ENCODE measurements at regions not wholly inside any gene's neighbourhood (a gene's known extent, or its start where the extent isn't known, plus 50 kb on each side); places are given as distances from the start of the nearest gene placed in this dataset.

DNA sequence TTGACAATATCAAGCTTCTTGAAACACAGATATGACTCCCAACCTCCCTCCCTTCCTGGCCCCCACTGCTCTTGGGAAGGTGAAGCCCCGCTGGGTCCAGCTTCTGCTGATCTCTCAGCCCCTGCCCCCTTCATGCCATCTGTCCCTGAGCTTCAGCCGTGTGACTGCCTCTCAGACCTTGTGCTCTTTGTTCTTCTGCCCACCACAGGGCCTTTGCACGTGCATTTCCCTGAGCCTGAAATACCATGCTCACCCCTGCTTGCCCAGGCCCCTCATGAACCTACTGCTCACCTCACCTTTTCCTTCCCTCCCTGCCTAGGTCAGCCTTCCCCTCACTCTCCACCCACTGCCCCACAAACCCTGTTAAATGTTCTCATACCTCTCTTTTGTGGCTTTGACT, 241.7 kb upstream of the PMEPA1 start:
- Mint-ChIP-seq H3K36me3 (peaks cover 0 to 4% (median 0%) of the 10 kb centered on the region in 3 donors), H3K4me1 (no peaks in the 10 kb centered on the region), H3K4me3 (no peak overlapping the region), H3K27me3 (peaks cover 12 to 23% of the 10 kb centered on the region in 2 donors), H3K9me3 (peaks cover 0 to 8% (median 0%) of the 10 kb centered on the region in 5 donors), H3K27ac (no peak overlapping the region)
- H3K27me3 ChIP-seq (ENCODE audit: insufficient read depth, low read length, poor library complexity, severe bottlenecking), result no peaks in the 10 kb centered on the region
- ChIA-PET CTCF (no interaction called here), POLR2A (no interaction called here)
- H3K4me1 ChIP-seq (ENCODE audit: insufficient read depth, low read length), result no peaks in the 10 kb centered on the region
- DNase-seq, result no peak
- no peaks in the 10 kb centered on the region for H3K36me3 ChIP-seq (ENCODE audit: insufficient read depth, low read length)
- H3K9me3 ChIP-seq (ENCODE audit: low read length), result no peaks in the 10 kb centered on the region
- H3K27ac ChIP-seq (ENCODE audit: low read depth, low read length), result no peak overlapping the region
- H3K4me3 ChIP-seq (ENCODE audit: low read length), result no peak overlapping the region

DNA sequence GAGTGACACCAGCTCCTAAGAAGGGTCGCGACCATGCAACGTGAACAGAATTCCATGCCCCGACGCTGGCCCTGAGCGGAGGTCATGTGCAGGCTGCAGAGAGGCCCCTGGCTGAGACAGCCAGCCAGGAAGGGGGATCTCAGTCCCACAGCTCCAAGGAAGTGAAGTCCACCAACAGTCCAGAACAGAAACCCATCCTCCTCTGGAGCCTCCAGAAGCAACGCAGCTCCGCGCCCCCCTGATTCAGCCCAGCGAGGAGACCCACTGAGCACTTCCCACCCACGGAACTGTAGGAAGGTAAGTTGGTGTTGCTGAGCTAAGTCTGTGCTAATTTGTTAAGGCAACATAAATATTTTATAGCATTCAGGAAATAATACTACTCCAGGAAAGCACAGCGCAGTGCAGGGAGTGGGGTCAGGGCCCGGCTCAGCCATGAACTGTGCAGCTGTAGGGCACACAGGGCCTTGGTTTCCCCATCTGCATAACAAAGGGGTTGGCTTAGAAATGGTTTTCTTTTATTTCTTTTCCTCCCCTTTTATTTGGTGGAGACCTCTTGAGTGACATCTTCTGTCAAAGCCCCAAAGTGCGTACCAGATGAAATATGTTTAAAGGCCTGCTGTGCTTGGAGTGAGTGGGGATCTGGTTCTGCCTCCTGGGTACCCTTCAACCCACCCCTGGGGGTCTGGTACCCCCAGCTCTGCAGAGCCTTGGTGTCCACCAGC, 241.1 kb upstream of the PMEPA1 start:
- Histone ChIP-seq H3K27me3 (ENCODE audit: insufficient read depth, low read length, poor library complexity, severe bottlenecking) (no peaks in the 10 kb centered on the region), H3K4me3 (ENCODE audit: low read length) (no peak overlapping the region), H3K36me3 (ENCODE audit: insufficient read depth, low read length) (no peaks in the 10 kb centered on the region), H3K9me3 (ENCODE audit: low read length) (no peaks in the 10 kb centered on the region), H3K27ac (ENCODE audit: low read depth, low read length) (no peak overlapping the region), H3K4me1 (ENCODE audit: insufficient read depth, low read length) (no peaks in the 10 kb centered on the region)
- Mint-ChIP-seq H3K4me3 (no peak overlapping the region), H3K36me3 (peaks cover 0 to 4% (median 0%) of the 10 kb centered on the region in 3 donors), H3K4me1 (no peaks in the 10 kb centered on the region), H3K27me3 (peaks cover 9 to 26% of the 10 kb centered on the region in 2 donors), H3K27ac (no peak overlapping the region), H3K9me3 (peaks cover 0 to 8% (median 0%) of the 10 kb centered on the region in 5 donors)
- no peak for DNase-seq
- ChIA-PET POLR2A (no interaction called here), CTCF (no interaction called here)

DNA sequence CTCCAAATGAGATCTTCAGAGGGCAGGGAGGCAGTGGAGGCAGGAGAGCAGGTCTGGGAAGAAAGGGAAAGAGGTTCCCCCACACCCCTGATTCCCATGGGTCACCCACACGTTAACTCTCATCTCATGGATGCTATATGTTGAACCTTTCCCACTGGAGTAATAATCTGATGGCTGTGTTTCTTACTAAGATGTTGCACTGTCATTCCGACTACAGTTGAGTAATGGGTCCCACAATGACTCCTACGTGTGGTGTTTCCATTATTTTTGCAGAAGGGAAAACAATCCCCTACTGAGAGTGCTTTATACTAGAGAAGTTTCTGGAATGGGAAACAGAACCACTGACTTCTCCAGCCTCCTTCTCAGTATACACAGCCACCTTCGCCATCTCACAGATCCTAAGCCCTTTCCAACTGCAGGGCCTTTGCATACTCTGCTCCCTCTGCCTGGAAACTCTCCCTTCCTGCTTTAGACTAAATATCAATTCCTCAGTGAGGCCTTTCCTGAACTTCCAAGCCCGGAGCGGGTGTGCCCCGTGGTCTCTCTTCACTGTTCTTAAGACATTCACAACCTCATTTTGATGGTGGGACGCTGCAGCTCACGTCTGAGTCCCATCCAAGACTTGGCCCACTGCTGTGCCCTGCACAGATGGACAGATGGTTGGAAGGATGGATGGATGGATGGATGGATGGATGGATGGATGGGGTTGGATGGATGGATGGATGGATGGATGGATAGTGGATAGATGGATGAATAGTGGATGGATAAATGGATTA, 238.6 kb upstream of the PMEPA1 start:
- Mint-ChIP-seq H3K4me3 (peak overlapping the region in 1 of 7 donors; percentile 34), H3K4me1 (no peaks in the 10 kb centered on the region), H3K27ac (no peak overlapping the region), H3K27me3 (peaks cover 9 to 17% of the 10 kb centered on the region in 2 donors), H3K9me3 (peaks cover 0 to 2% (median 0%) of the 10 kb centered on the region in 5 donors), H3K36me3 (peaks cover 0 to 4% (median 0%) of the 10 kb centered on the region in 3 donors)
- ChIA-PET CTCF (no interaction called here), POLR2A (no interaction called here)
- Histone ChIP-seq H3K4me3 (ENCODE audit: low read length) (no peak overlapping the region), H3K36me3 (ENCODE audit: insufficient read depth, low read length) (no peaks in the 10 kb centered on the region), H3K27me3 (ENCODE audit: insufficient read depth, low read length, poor library complexity, severe bottlenecking) (no peaks in the 10 kb centered on the region), H3K9me3 (ENCODE audit: low read length) (no peaks in the 10 kb centered on the region), H3K27ac (ENCODE audit: low read depth, low read length) (no peak overlapping the region), H3K4me1 (ENCODE audit: insufficient read depth, low read length) (no peaks in the 10 kb centered on the region)
- DNase-seq, result no peak

DNA sequence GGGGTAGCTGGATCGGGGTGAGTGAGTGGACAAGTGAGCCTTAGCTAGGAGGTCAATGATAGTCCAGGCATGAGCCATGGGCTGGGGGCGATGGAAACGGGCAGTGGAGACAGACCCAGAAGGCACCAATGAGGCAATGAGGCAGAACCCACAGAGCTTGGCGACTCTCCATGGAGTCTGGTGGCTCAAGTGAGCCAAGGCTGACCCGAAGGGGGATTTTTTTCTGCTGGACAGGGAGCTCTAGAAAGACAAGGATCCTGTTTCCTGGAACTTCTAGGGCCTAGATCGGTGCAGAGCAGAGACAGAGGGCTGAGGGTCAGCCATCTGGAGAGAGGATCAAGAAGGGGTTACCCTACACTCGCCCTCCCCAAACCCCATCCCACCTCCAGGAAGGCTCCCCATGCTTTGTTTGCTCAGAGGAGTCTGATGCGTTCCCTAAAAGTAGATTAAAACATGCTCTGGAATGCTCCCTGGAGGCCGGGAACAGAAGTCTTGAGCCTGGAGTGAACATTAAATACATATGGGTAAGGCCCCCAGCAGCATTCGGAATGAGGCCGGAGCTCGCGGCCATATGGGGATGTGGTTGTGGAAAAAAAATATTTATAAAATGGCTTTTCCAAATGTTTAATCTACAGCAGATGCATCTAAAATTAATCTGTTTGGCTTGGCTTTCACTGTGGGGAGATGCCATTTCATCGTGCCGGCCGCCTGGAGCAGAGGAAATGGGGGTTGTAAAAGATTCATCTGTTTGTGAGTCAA, 237.8 kb upstream of the PMEPA1 start:
- H3K4me1 Mint-ChIP-seq, result no peaks in the 10 kb centered on the region
- H3K27ac Mint-ChIP-seq, result no peak overlapping the region
- H3K4me3 ChIP-seq (ENCODE audit: low read length), result no peak overlapping the region
- peaks cover 9 to 17% of the 10 kb centered on the region in 2 donors for H3K27me3 Mint-ChIP-seq
- H3K36me3 ChIP-seq (ENCODE audit: insufficient read depth, low read length), result no peaks in the 10 kb centered on the region
- H3K9me3 ChIP-seq (ENCODE audit: low read length), result no peaks in the 10 kb centered on the region
- no peak overlapping the region for H3K27ac ChIP-seq (ENCODE audit: low read depth, low read length)
- POLR2A ChIA-PET, result no interaction called here
- DNase-seq, result no peak
- H3K4me1 ChIP-seq (ENCODE audit: insufficient read depth, low read length), result no peaks in the 10 kb centered on the region
- no peaks in the 10 kb centered on the region for H3K27me3 ChIP-seq (ENCODE audit: insufficient read depth, low read length, poor library complexity, severe bottlenecking)
- no peak overlapping the region for H3K4me3 Mint-ChIP-seq
- peaks cover 0 to 4% (median 0%) of the 10 kb centered on the region in 3 donors for H3K36me3 Mint-ChIP-seq
- CTCF ChIA-PET, result no interaction called here
- H3K9me3 Mint-ChIP-seq, result peaks cover 0 to 2% (median 0%) of the 10 kb centered on the region in 5 donors

DNA sequence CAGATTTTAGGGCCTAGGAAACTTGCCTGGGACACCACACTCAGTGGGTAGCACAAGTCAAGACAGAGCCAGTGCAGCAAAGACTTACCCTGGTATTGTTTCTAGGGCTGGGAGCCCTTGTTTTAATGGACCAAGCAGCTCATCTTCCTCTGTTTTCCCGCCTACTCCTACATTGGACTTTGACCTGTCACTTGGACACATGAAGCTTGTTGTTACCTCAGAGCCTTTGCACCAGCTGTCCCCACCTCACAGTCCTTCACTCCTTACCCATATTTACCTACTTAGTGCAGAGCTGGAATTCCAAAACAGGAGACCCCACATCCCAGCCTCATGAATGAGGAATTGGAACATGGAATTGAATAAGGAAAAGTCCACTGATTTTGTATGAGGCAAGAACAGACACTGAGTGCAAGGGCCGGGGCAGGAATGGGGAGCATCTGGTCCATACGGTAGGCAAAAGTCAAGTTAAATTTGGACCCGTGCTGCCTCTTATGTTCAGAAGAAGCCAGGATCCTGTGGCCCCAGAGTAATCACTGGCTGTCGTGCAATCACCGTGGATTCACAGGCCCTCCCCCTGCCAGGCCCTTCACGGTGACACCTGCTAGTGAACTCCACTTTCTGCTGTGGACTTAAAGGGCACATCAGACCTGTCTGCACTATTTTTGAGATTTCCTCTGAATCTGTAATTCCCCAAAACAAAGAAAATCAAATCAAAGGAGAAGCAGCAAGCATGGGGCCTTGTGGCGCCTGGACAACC, 236.9 kb upstream of the PMEPA1 start:
- Histone ChIP-seq H3K4me3 (ENCODE audit: low read length) (no peak overlapping the region), H3K4me1 (ENCODE audit: insufficient read depth, low read length) (no peaks in the 10 kb centered on the region), H3K36me3 (ENCODE audit: insufficient read depth, low read length) (no peaks in the 10 kb centered on the region), H3K27ac (ENCODE audit: low read depth, low read length) (no peak overlapping the region), H3K27me3 (ENCODE audit: insufficient read depth, low read length, poor library complexity, severe bottlenecking) (no peaks in the 10 kb centered on the region), H3K9me3 (ENCODE audit: low read length) (no peaks in the 10 kb centered on the region)
- H3K27ac Mint-ChIP-seq, result peak overlapping the region in 1 of 8 donors; percentile 29
- CTCF ChIA-PET, result no interaction called here
- H3K36me3 Mint-ChIP-seq, result peaks cover 0 to 2% (median 2%) of the 10 kb centered on the region in 3 donors
- H3K9me3 Mint-ChIP-seq, result peaks cover 0 to under 1% (median 0%) of the 10 kb centered on the region in 5 donors
- POLR2A ChIA-PET, result no interaction called here
- H3K4me1 Mint-ChIP-seq, result no peaks in the 10 kb centered on the region
- no peak for DNase-seq
- H3K4me3 Mint-ChIP-seq, result no peak overlapping the region
- peaks cover 7 to 11% of the 10 kb centered on the region in 2 donors for H3K27me3 Mint-ChIP-seq

DNA sequence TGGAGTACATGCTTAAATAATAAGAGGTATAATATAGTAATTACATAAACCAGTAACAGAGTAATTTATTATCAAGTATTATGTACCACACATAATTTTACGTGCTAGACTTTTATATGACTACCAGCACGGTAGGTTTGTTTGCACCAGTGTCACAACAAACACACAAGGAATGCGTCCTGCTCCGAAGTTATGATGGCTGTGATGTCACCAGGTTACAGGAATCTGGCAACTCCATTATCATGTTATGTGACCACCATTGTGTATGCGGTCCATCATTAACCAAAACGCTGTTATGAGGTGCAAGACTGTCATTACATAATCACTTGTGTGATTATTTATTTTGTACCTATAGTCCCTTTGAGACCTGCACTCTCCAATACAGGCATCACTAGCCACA, 235.2 kb upstream of the PMEPA1 start:
- H3K9me3 Mint-ChIP-seq, result no peaks in the 10 kb centered on the region
- CTCF ChIA-PET, result no interaction called here
- Histone ChIP-seq H3K9me3 (ENCODE audit: low read length) (no peaks in the 10 kb centered on the region), H3K27me3 (ENCODE audit: insufficient read depth, low read length, poor library complexity, severe bottlenecking) (no peaks in the 10 kb centered on the region), H3K4me3 (ENCODE audit: low read length) (no peak overlapping the region), H3K4me1 (ENCODE audit: insufficient read depth, low read length) (no peaks in the 10 kb centered on the region), H3K27ac (ENCODE audit: low read depth, low read length) (no peak overlapping the region), H3K36me3 (ENCODE audit: insufficient read depth, low read length) (no peaks in the 10 kb centered on the region)
- peaks cover 6 to 9% of the 10 kb centered on the region in 2 donors for H3K27me3 Mint-ChIP-seq
- no peak overlapping the region for H3K27ac Mint-ChIP-seq
- DNase-seq, result no peak
- H3K4me1 Mint-ChIP-seq, result no peaks in the 10 kb centered on the region
- no peak overlapping the region for H3K4me3 Mint-ChIP-seq
- peaks cover 0 to 2% (median 0%) of the 10 kb centered on the region in 3 donors for H3K36me3 Mint-ChIP-seq
- POLR2A ChIA-PET, result no interaction called here

DNA sequence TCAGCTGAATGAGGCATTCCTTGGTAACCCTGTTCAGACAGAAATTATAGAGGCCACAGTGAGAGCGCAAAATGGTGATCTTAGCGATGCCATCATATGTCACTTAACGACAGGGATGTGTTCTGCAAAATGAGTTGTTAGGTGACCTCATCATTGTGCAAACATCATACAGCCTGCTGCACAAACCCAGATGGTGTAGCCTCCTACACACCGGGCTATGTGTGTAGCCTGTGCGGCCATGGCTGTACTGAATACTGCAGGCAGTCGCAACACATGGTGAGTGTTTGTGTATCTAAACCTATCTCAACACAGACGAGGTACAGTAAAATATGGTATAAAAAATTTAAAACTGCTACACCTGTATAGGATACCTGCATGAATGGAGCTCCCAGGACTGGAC, 234.1 kb upstream of the PMEPA1 start:
- Histone ChIP-seq H3K9me3 (ENCODE audit: low read length) (no peaks in the 10 kb centered on the region), H3K4me1 (ENCODE audit: insufficient read depth, low read length) (no peaks in the 10 kb centered on the region), H3K36me3 (ENCODE audit: insufficient read depth, low read length) (no peaks in the 10 kb centered on the region), H3K4me3 (ENCODE audit: low read length) (no peak overlapping the region), H3K27ac (ENCODE audit: low read depth, low read length) (no peak overlapping the region), H3K27me3 (ENCODE audit: insufficient read depth, low read length, poor library complexity, severe bottlenecking) (no peaks in the 10 kb centered on the region)
- Mint-ChIP-seq H3K4me3 (no peak overlapping the region), H3K9me3 (no peaks in the 10 kb centered on the region), H3K27ac (no peak overlapping the region), H3K27me3 (peaks cover 6 to 12% of the 10 kb centered on the region in 2 donors), H3K36me3 (peaks cover 0 to 2% (median 0%) of the 10 kb centered on the region in 3 donors), H3K4me1 (no peaks in the 10 kb centered on the region)
- no peak for DNase-seq
- POLR2A ChIA-PET, result no interaction called here
- CTCF ChIA-PET, result no interaction called here
